HepG2 (cell line): ENCODE measurements at regions not wholly inside any gene's neighbourhood (a gene's known extent, or its start where the extent isn't known, plus 50 kb on each side); places are given as distances from the start of the nearest gene placed in this dataset.

ENCODE experiments used
- ATAC-seq: fragments of 200-7000 bp; cut with Tn5 transposase; 3 replicates; pipeline ENCODE4 v1.9.1; 2020; ENCODE audit warnings: mild to moderate bottlenecking, moderate library complexity
- BruUV-seq: library from RNA; stranded (reverse); fragments of 400-500 nt; replicated peaks from 2 replicates; lab custom pipeline; 2021; lab: Mats Ljungman, UMichigan
- CTCF ChIA-PET: fragments of 300-600 bp; formaldehyde crosslinking; extraction: SDS; loops from one replicate; lab custom pipeline; 2021; ENCODE audit warnings: low total read pairs, inconsistent platforms, low intra/inter-chr PET ratio; lab: Yijun Ruan, JAX
- POLR2A ChIA-PET: fragments of 350-600 bp; sonication (Branson Sonifier 250); formaldehyde crosslinking; loops from one replicate; lab custom pipeline; 2020; ENCODE audit warnings: antibody characterized with exemption, inconsistent platforms; lab: Yijun Ruan, JAX
- DNase-seq: peaks from one replicate; pipeline ENCODE4 v3.0.0-alpha.2; 2015; ENCODE audit warnings: low spot score
- FAIRE-seq: peaks from 3 replicates; lab custom pipeline; 2011; peaks lifted over from hg19 to GRCh38; lab: Jason Lieb, UNC
- H2AFZ ChIP-seq: one replicate; pipeline ENCODE4 v1.6.1; 2011; ENCODE audit warnings: low read length, inconsistent platforms
- H3K27ac ChIP-seq: fragments of 300-600 bp; 3 replicates; pipeline ENCODE4 v1.8.0; 2011; ENCODE audit warnings: mixed run types, mild to moderate bottlenecking, mixed read lengths, low read length, inconsistent platforms; ENCODE audit not compliant: insufficient read depth; ENCODE audit errors: extremely low read length
- H3K27me3 ChIP-seq, 2 experiments: fragments of 200-600 bp in 1 of 2; 2 replicates in 1 of 2; 3 replicates in 1 of 2; pipeline versions ENCODE4 v1.6.0 to v1.8.0; 2011; ENCODE audit warnings: low read length in 2 of 2, mild to moderate bottlenecking in 2 of 2, moderate library complexity in 2 of 2, inconsistent platforms in 1 of 2; ENCODE audit not compliant: insufficient read depth in 2 of 2, control insufficient read depth in 1 of 2
- H3K36me3 ChIP-seq, 2 experiments: fragments of 200-600 bp in 1 of 2; replicated peaks in 1 of 2; 2 replicates in 1 of 2; 3 replicates in 1 of 2; pipeline versions ENCODE4 v1.5.1 to v1.8.0; 2011; ENCODE audit warnings: low read length in 2 of 2, inconsistent platforms in 1 of 2; ENCODE audit not compliant: insufficient read depth in 2 of 2, control insufficient read depth in 1 of 2
- H3K4me1 ChIP-seq: 2 replicates; pipeline ENCODE4 v1.5.1; 2012; ENCODE audit warnings: low read length, inconsistent platforms; ENCODE audit not compliant: insufficient read depth
- H3K4me2 ChIP-seq: 2 replicates; pipeline ENCODE4 v1.6.0; 2011; ENCODE audit warnings: low read depth, low read length, inconsistent platforms
- H3K4me3 ChIP-seq, 3 experiments: fragments of 200-600 bp in 1 of 3; sonication (generic), shearing (Covaris generic) in 1 of 3; replicated peaks in 1 of 3; 2 replicates each; pipeline ENCODE4 v1.5.1; 2011 to 2016; ENCODE audit warnings: low read length in 3 of 3, inconsistent platforms in 2 of 3, low read depth in 2 of 3, mild to moderate bottlenecking in 2 of 3, control low read depth in 1 of 3, mixed read lengths in 1 of 3; ENCODE audit not compliant: insufficient read depth in 1 of 3
- H3K79me2 ChIP-seq: one replicate; pipeline ENCODE4 v1.6.1; 2011; ENCODE audit warnings: low read length, inconsistent platforms; ENCODE audit not compliant: insufficient read depth
- H3K9ac ChIP-seq: 2 replicates; pipeline ENCODE4 v1.6.0; 2011; ENCODE audit warnings: mild to moderate bottlenecking, low read depth, low read length, inconsistent platforms; ENCODE audit not compliant: insufficient read depth
- H3K9me3 ChIP-seq: 2 replicates; pipeline ENCODE4 v1.5.1; 2012; ENCODE audit warnings: mild to moderate bottlenecking, low read length
- H4K20me1 ChIP-seq: 2 replicates; pipeline ENCODE4 v1.6.0; 2011; ENCODE audit warnings: inconsistent platforms, mild to moderate bottlenecking, low read length, moderate library complexity; ENCODE audit not compliant: insufficient read depth
- AHDC1 ChIP-seq: sonication (generic); formaldehyde crosslinking; IDR thresholded peaks from 2 replicates; pipeline ENCODE4 v1.5.1; 2020; ENCODE audit warnings: mild to moderate bottlenecking, missing genetic modification reagents, borderline replicate concordance
- BCL3 ChIP-seq: sonication (generic); formaldehyde crosslinking; IDR thresholded peaks from 2 replicates; pipeline ENCODE4 v1.5.1; 2020; ENCODE audit warnings: mild to moderate bottlenecking, missing genetic modification reagents, moderate library complexity
- CC2D1A ChIP-seq: sonication (generic); formaldehyde crosslinking; IDR thresholded peaks from 2 replicates; pipeline ENCODE4 v1.8.1; 2023; ENCODE audit warnings: mild to moderate bottlenecking, missing genetic modification reagents
- ELK4 ChIP-seq: sonication (generic); formaldehyde crosslinking; IDR thresholded peaks from 2 replicates; pipeline ENCODE4 v1.9.0; 2021; ENCODE audit warnings: missing genetic modification reagents, borderline replicate concordance
- MTF2 ChIP-seq: sonication (generic); formaldehyde crosslinking; IDR thresholded peaks from 2 replicates; pipeline ENCODE4 v1.5.0; 2020; ENCODE audit warnings: missing genetic modification reagents, borderline replicate concordance
- SIN3A ChIP-seq: IDR thresholded peaks from 2 replicates; pipeline ENCODE4 v1.6.1; 2011; ENCODE audit warnings: low read depth, mild to moderate bottlenecking, control low read depth, low read length, borderline replicate concordance
- SKI ChIP-seq: fragments of 450-650 bp; IDR thresholded peaks from one replicate; pipeline ENCODE4 v1.6.1; 2018; ENCODE audit warnings: mild to moderate bottlenecking; ENCODE audit not compliant: partially characterized antibody
- SKIL ChIP-seq: sonication (generic); formaldehyde crosslinking; IDR thresholded peaks from 2 replicates; pipeline ENCODE4 v1.8.0; 2022; ENCODE audit warnings: missing genetic modification reagents, mild to moderate bottlenecking, moderate library complexity, borderline replicate concordance
- SMYD3 ChIP-seq: sonication (generic); formaldehyde crosslinking; IDR thresholded peaks from 2 replicates; pipeline ENCODE4 v1.8.1; 2023; ENCODE audit warnings: mild to moderate bottlenecking, missing genetic modification reagents
- ZNF136 ChIP-seq: sonication (generic); formaldehyde crosslinking; IDR thresholded peaks from 2 replicates; pipeline ENCODE4 v1.8.1; 2022; ENCODE audit warnings: low read depth, mild to moderate bottlenecking, moderate library complexity, missing genetic modification reagents
- ZNF558 ChIP-seq: sonication (generic); formaldehyde crosslinking; IDR thresholded peaks from 2 replicates; pipeline ENCODE4 v1.9.0; 2022; ENCODE audit warnings: mild to moderate bottlenecking, missing genetic modification reagents, borderline replicate concordance
- ZNF652 ChIP-seq: IDR thresholded peaks from 2 replicates; pipeline ENCODE4 v1.6.1; 2016; ENCODE audit warnings: low read depth, borderline replicate concordance
- WGBS: methylation state at CpG from one replicate; pipeline ENCODE4 v1.1.6; 2017; ENCODE audit warnings: low lambda C conversion rate; 5-methylcytosine and 5-hydroxymethylcytosine counted together
- in situ Hi-C: cut with HindIII; loops from 2 replicates; pipeline ENCODE4 v1.10.0; 2017; ENCODE audit warnings: low pct_unique_long_range_greater_than_20kb; ENCODE audit not compliant: extremely low pct_ligation_motif_present
- intact Hi-C: fragments of 100-400 bp; cut with micrococcal nuclease; formaldehyde crosslinking; loops from one replicate; pipeline ENCODE4 v1.10.0; 2022; ENCODE audit not compliant: unreplicated experiment

- no peak for ATAC-seq
Observed at GRCh38 chr1:99069146-99069545, 64.5 kb upstream of the PLPPR5 start.

More at GRCh38 chr1:99069146-99069545, 64.5 kb upstream of the PLPPR5 start:
- intact Hi-C loops (no loop called here), in situ Hi-C loops (no loop called here)
- Histone ChIP-seq H3K79me2 (no peaks in the 10 kb centered on the region), H3K27ac (no peak overlapping the region), H3K36me3 (no peaks in the 10 kb centered on the region), H3K4me1 (no peaks in the 10 kb centered on the region), H4K20me1 (no peaks in the 10 kb centered on the region), H3K4me3 (no peak overlapping the region), H3K9ac (no peak overlapping the region), H3K9me3 (no peaks in the 10 kb centered on the region), H3K27me3 (no peaks in the 10 kb centered on the region), H2AFZ (no peak overlapping the region), H3K4me2 (no peak overlapping the region)
- WGBS: 3% methylated on average over 3 of the region's 3 CpGs
- CTCF ChIA-PET: no interaction called here
- TF ChIP-seq BCL3 (CRISPR knock-in tag) (no peak), SKI (no peak), SKIL (CRISPR knock-in tag) (no peak), ELK4 (CRISPR knock-in tag) (no peak), ZNF136 (CRISPR knock-in tag) (no peak), SIN3A (no peak), ZNF558 (CRISPR knock-in tag) (no peak), CC2D1A (CRISPR knock-in tag) (no peak), MTF2 (no peak), AHDC1 (CRISPR knock-in tag) (no peak), SMYD3 (no peak), ZNF652 (CRISPR knock-in tag) (no peak)
- POLR2A ChIA-PET: no interaction called here
- DNase-seq (no peak), FAIRE-seq (no peak)
- BruUV-seq: no TSS peak
